22Rv1 (cell line): ENCODE measurements at regions not wholly inside any gene's neighbourhood (a gene's known extent, or its start where the extent isn't known, plus 50 kb on each side); places are given as distances from the start of the nearest gene placed in this dataset.

Experiments
- CTCF ChIP-seq: fragments of 450-650 bp; IDR thresholded peaks from 2 replicates; pipeline ENCODE4 v1.5.1; 2017; ENCODE audit warnings: mild to moderate bottlenecking
- ZFX ChIP-seq: fragments of 450-650 bp; IDR thresholded peaks from 2 replicates; pipeline ENCODE4 v1.6.1; 2017; ENCODE audit warnings: antibody characterized with exemption, borderline replicate concordance

- no peak for TF ChIP-seq CTCF
- TF ChIP-seq ZFX, result no peak
Measured at GRCh38 chr12:84089356-84089755, 823.2 kb downstream of the SLC6A15 start.
